Lower lobe of right lung (tissue), 2 donors: ENCODE measurements at regions not wholly inside any gene's neighbourhood (a gene's known extent, or its start where the extent isn't known, plus 50 kb on each side); places are given as distances from the start of the nearest gene placed in this dataset.

Source experiments
- ATAC-seq, 2 donors: fragments of 200-7000 bp; cut with Tn5 transposase; one replicate each; pipeline ENCODE4 v1.9.1; 2020 to 2022; ENCODE audit warnings: mild to moderate bottlenecking in 2 of 2, moderate library complexity in 2 of 2
- DNase-seq: peaks from one replicate; pipeline ENCODE4 v3.0.0-alpha.2; 2020
- H3K27ac ChIP-seq: fragments of 200-600 bp; one replicate; pipeline ENCODE4 v1.8.0; 2022
- H3K27me3 ChIP-seq: fragments of 200-600 bp; one replicate; pipeline ENCODE4 v1.8.0; 2022; ENCODE audit warnings: low read depth
- H3K36me3 ChIP-seq: fragments of 200-600 bp; one replicate; pipeline ENCODE4 v1.8.0; 2022; ENCODE audit warnings: mild to moderate bottlenecking
- H3K4me1 ChIP-seq: fragments of 200-600 bp; one replicate; pipeline ENCODE4 v1.8.0; 2022
- H3K4me3 ChIP-seq: fragments of 200-600 bp; one replicate; pipeline ENCODE4 v1.8.0; 2022; ENCODE audit warnings: mild to moderate bottlenecking
- H3K9me3 ChIP-seq: fragments of 200-600 bp; one replicate; pipeline ENCODE4 v1.8.0; 2022
- intact Hi-C: fragments of 100-400 bp; cut with DNase I; formaldehyde crosslinking; loops from one replicate; pipeline ENCODE4 v1.11.0; 2022
- TF ChIP-seq, protein P1 (sequence below): fragments of 200-600 bp; IDR thresholded peaks from one replicate; pipeline ENCODE4 v1.8.0; 2022; ENCODE audit warnings: antibody characterized with exemption, mild to moderate bottlenecking
- donor health status: DM: no; HTN: yes; CAD: no; lungs with severe emphysema.

- Histone ChIP-seq H3K4me1 (no peaks in the 10 kb centered on the region), H3K27ac (no peak overlapping the region), H3K27me3 (no peaks in the 10 kb centered on the region), H3K9me3 (no peaks in the 10 kb centered on the region), H3K4me3 (no peak overlapping the region), H3K36me3 (no peaks in the 10 kb centered on the region)
- TF ChIP-seq, protein P1, sequence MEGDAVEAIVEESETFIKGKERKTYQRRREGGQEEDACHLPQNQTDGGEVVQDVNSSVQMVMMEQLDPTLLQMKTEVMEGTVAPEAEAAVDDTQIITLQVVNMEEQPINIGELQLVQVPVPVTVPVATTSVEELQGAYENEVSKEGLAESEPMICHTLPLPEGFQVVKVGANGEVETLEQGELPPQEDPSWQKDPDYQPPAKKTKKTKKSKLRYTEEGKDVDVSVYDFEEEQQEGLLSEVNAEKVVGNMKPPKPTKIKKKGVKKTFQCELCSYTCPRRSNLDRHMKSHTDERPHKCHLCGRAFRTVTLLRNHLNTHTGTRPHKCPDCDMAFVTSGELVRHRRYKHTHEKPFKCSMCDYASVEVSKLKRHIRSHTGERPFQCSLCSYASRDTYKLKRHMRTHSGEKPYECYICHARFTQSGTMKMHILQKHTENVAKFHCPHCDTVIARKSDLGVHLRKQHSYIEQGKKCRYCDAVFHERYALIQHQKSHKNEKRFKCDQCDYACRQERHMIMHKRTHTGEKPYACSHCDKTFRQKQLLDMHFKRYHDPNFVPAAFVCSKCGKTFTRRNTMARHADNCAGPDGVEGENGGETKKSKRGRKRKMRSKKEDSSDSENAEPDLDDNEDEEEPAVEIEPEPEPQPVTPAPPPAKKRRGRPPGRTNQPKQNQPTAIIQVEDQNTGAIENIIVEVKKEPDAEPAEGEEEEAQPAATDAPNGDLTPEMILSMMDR: no peak
- DNase-seq (no peak), ATAC-seq (no peak)
- intact Hi-C loops: no loop called here
Measured at GRCh38 chr12:39081910-39082309, 176.5 kb upstream of the CPNE8 start.

DNA sequence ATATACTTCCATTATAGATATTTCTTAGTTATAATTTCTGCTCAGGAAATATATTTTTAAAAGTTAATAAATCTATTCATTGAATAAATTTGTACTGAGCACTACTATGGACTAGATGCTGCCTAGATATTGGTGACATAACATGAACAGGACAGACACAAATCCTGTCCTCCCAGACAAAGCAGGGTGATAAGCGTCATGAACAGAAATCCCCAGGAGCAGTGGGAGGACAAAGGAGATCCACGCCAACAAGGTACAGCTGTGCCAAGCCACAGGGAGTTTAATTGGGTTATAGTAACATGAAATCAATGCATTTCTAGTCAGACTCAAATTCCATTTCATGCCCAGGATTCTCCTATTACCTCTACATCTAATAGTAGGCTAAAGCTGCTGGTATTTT is 171.8 kb upstream of the CPNE8 start:
- ATAC-seq: no peak
- intact Hi-C loops: no loop called here
- TF ChIP-seq, protein P1: no peak

DNA sequence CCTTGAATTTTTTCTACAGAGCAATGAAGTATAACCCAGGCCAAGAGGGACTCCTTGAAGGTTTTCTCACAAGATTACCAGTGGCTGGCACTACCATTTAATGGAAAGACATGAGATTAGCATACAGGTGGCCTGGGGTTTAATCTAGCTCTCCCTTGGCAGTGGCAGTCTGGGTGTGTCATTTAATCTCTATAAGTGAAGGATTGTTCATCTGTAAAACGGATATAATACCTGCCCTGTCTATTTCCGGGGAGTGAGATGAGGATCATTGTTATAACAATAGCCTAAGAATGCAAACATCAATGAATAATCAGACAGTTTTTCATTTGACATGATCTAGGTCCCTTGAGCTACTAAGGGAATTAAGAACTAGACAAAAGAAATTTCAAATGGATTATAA is 168.7 kb upstream of the CPNE8 start:
- intact Hi-C loops: no loop called here
- DNase-seq (no peak), ATAC-seq (no peak)
- Histone ChIP-seq H3K4me1 (no peaks in the 10 kb centered on the region), H3K9me3 (no peaks in the 10 kb centered on the region), H3K4me3 (no peak overlapping the region), H3K36me3 (no peaks in the 10 kb centered on the region), H3K27ac (no peak overlapping the region), H3K27me3 (no peaks in the 10 kb centered on the region)
- TF ChIP-seq, protein P1: no peak

More for the DNA sequence above, 171.8 kb upstream of the CPNE8 start:
- no peak for DNase-seq
- H3K4me1 ChIP-seq: no peaks in the 10 kb centered on the region
- H3K4me3 ChIP-seq: no peak overlapping the region
- H3K27ac ChIP-seq: no peak overlapping the region
- no peaks in the 10 kb centered on the region for H3K9me3 ChIP-seq
- no peaks in the 10 kb centered on the region for H3K27me3 ChIP-seq
- no peaks in the 10 kb centered on the region for H3K36me3 ChIP-seq

DNA sequence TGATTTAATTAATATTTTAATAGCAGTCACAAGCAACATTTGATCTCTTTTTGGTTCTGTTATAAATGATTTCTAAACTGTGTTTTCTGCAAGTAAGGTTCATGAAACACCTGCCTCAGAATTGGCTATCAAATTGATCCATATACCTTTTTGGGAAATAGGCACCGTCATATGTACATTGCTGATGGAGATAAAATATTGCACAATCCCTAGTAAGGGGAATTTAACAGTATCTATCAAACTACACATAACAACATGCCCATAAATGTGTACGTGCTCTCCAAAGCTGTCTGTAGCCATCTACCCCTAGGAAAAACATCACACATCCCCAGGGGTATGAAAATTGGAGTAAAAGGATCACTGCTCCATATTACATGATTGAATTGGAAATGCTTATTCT is 167.3 kb upstream of the CPNE8 start:
- Histone ChIP-seq H3K27ac (no peak overlapping the region), H3K4me3 (no peak overlapping the region), H3K36me3 (no peaks in the 10 kb centered on the region), H3K9me3 (no peaks in the 10 kb centered on the region), H3K4me1 (no peaks in the 10 kb centered on the region), H3K27me3 (no peaks in the 10 kb centered on the region)
- TF ChIP-seq, protein P1: no peak
- intact Hi-C loops: no loop called here
- ATAC-seq (no peak), DNase-seq (no peak)

DNA sequence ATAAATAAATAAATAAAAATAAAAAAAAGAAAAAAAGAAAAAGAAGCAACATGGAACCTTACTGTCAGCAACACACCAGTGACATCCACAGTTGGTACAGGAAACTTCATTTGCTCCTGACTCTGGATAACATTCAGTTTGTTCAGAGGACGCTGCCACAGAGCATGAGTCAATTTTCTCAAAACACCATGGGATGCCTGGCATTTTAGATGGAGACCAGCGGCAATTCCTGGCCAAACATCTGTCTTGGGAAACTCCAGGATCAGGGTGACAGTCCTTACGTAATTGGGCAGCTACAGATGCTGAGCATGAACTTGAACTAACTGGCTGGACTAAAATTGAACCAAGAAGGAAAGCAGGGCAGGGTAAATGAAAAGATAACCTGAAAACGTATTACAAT is 166.2 kb upstream of the CPNE8 start:
- TF ChIP-seq, protein P1: no peak
- no peaks in the 10 kb centered on the region for H3K4me1 ChIP-seq
- no peak overlapping the region for H3K4me3 ChIP-seq
- no peaks in the 10 kb centered on the region for H3K36me3 ChIP-seq
- no peaks in the 10 kb centered on the region for H3K27me3 ChIP-seq
- DNase-seq (no peak), ATAC-seq (no peak)
- H3K9me3 ChIP-seq: no peaks in the 10 kb centered on the region
- no peak overlapping the region for H3K27ac ChIP-seq
- intact Hi-C loops: no loop called here

GRCh38 chr12:39070775-39071174 is 165.4 kb upstream of the CPNE8 start:
- H3K27me3 ChIP-seq: no peaks in the 10 kb centered on the region
- no peak for ATAC-seq
- H3K36me3 ChIP-seq: no peaks in the 10 kb centered on the region
- no peak overlapping the region for H3K4me3 ChIP-seq
- intact Hi-C loops: no loop called here
- H3K4me1 ChIP-seq: no peaks in the 10 kb centered on the region
- no peaks in the 10 kb centered on the region for H3K9me3 ChIP-seq
- TF ChIP-seq, protein P1: no peak
- H3K27ac ChIP-seq: no peak overlapping the region
- no peak for DNase-seq
